ENCODE measurements at regions not wholly inside any gene's neighbourhood (a gene's known extent, or its start where the extent isn't known, plus 50 kb on each side); places are given as distances from the start of the nearest gene placed in this dataset.

GRCh38 chr9:102550886-102551285, 444.2 kb upstream of the CYLC2 start:
- Histone ChIP-seq H3K9me3 (ENCODE audit: control insufficient read depth, insufficient read depth, low read length) (no peaks in the 10 kb centered on the region; the same call in 1 of the 2 replicates), H3K9me2 (replicated peaks; ENCODE audit: control insufficient read depth, low read length) (no peaks in the 10 kb centered on the region), H3K4me3 (ENCODE audit: low read length) (no peak overlapping the region), H3K4me1 (ENCODE audit: control insufficient read depth, low read length) (no peaks in the 10 kb centered on the region), H3K79me2 (ENCODE audit: control insufficient read depth, low read length) (no peaks in the 10 kb centered on the region), H3K36me3 (ENCODE audit: control insufficient read depth, low read length) (no peaks in the 10 kb centered on the region), H3K4me2 (ENCODE audit: low read length) (no peak overlapping the region), H4K20me1 (ENCODE audit: control insufficient read depth, insufficient read depth, low read depth, low read length) (no peaks in the 10 kb centered on the region), H3F3A (ENCODE audit: control insufficient read depth, insufficient read depth) (no peaks in the 10 kb centered on the region), H3K27me3 (ENCODE audit: control insufficient read depth, low read length) (no peaks in the 10 kb centered on the region), H3K27ac (ENCODE audit: low read depth, low read length) (no peak overlapping the region)
- TF ChIP-seq CTCF (IDR thresholded peaks at IDR 0.05; ENCODE audit: low read depth, low read length, poor library complexity, severe bottlenecking) (no peak), EZH2phosphoT487 (IDR thresholded peaks at IDR 0.05; ENCODE audit: borderline replicate concordance, low read length) (no peak)

- TF ChIP-seq CTCF (IDR thresholded peaks at IDR 0.05; ENCODE audit: low read depth, low read length, poor library complexity, severe bottlenecking): no peak
- Histone ChIP-seq H3K4me1 (ENCODE audit: control insufficient read depth, low read length) (no peaks in the 10 kb centered on the region), H3K79me2 (ENCODE audit: control insufficient read depth, low read length) (no peaks in the 10 kb centered on the region)
Measured at GRCh38 chr9:102550266-102550665, 444.9 kb upstream of the CYLC2 start.

GRCh38 chr9:102534031-102534430, 461.1 kb upstream of the CYLC2 start:
- no peak overlapping the region for H3K27ac ChIP-seq (ENCODE audit: low read depth, low read length)
- H3K79me2 ChIP-seq (ENCODE audit: control insufficient read depth, low read length): no peaks in the 10 kb centered on the region
- no peak overlapping the region for H3K4me3 ChIP-seq (ENCODE audit: low read length)
- TF ChIP-seq EZH2phosphoT487 (IDR thresholded peaks at IDR 0.05; ENCODE audit: borderline replicate concordance, low read length): no peak
- TF ChIP-seq CTCF (IDR thresholded peaks at IDR 0.05; ENCODE audit: low read depth, low read length, poor library complexity, severe bottlenecking): no peak
- H3K36me3 ChIP-seq (ENCODE audit: control insufficient read depth, low read length): no peaks in the 10 kb centered on the region
- H3K4me1 ChIP-seq (ENCODE audit: control insufficient read depth, low read length): no peaks in the 10 kb centered on the region
- H3F3A ChIP-seq (ENCODE audit: control insufficient read depth, insufficient read depth): no peaks in the 10 kb centered on the region
- no peaks in the 10 kb centered on the region for H3K27me3 ChIP-seq (ENCODE audit: control insufficient read depth, low read length)
- H4K20me1 ChIP-seq (ENCODE audit: control insufficient read depth, insufficient read depth, low read depth, low read length): no peaks in the 10 kb centered on the region
- no peak overlapping the region for H3K4me2 ChIP-seq (ENCODE audit: low read length)
- no peaks in the 10 kb centered on the region for H3K9me3 ChIP-seq (ENCODE audit: control insufficient read depth, insufficient read depth, low read length)
- H3K9me2 ChIP-seq (replicated peaks; ENCODE audit: control insufficient read depth, low read length): no peaks in the 10 kb centered on the region

More at GRCh38 chr9:102550266-102550665, 444.9 kb upstream of the CYLC2 start:
- no peaks in the 10 kb centered on the region; the same call in 1 of the 2 replicates for H3K9me3 ChIP-seq (ENCODE audit: control insufficient read depth, insufficient read depth, low read length)
- H3K27ac ChIP-seq (ENCODE audit: low read depth, low read length): no peak overlapping the region
- H3K4me3 ChIP-seq (ENCODE audit: low read length): no peak overlapping the region
- H4K20me1 ChIP-seq (ENCODE audit: control insufficient read depth, insufficient read depth, low read depth, low read length): no peaks in the 10 kb centered on the region
- H3K9me2 ChIP-seq (replicated peaks; ENCODE audit: control insufficient read depth, low read length): no peaks in the 10 kb centered on the region
- H3F3A ChIP-seq (ENCODE audit: control insufficient read depth, insufficient read depth): no peaks in the 10 kb centered on the region
- no peaks in the 10 kb centered on the region for H3K36me3 ChIP-seq (ENCODE audit: control insufficient read depth, low read length)
- H3K27me3 ChIP-seq (ENCODE audit: control insufficient read depth, low read length): no peaks in the 10 kb centered on the region
- no peak overlapping the region for H3K4me2 ChIP-seq (ENCODE audit: low read length)

Measured in DOHH2 (cell line).